HG03521 (cell line): ENCODE measurements at regions not wholly inside any gene's neighbourhood (a gene's known extent, or its start where the extent isn't known, plus 50 kb on each side); places are given as distances from the start of the nearest gene placed in this dataset.
A peak's percentile ranks its signal among the peaks of the same experiment; 100 is the strongest.

Experiments
- ATAC-seq: cut with Tn5 transposase; IDR thresholded peaks from one replicate; pipeline ENCODE4 v1.9.1; 2021; ENCODE audit warnings: mild to moderate bottlenecking, moderate library complexity; ENCODE audit not compliant: unreplicated experiment

DNA sequence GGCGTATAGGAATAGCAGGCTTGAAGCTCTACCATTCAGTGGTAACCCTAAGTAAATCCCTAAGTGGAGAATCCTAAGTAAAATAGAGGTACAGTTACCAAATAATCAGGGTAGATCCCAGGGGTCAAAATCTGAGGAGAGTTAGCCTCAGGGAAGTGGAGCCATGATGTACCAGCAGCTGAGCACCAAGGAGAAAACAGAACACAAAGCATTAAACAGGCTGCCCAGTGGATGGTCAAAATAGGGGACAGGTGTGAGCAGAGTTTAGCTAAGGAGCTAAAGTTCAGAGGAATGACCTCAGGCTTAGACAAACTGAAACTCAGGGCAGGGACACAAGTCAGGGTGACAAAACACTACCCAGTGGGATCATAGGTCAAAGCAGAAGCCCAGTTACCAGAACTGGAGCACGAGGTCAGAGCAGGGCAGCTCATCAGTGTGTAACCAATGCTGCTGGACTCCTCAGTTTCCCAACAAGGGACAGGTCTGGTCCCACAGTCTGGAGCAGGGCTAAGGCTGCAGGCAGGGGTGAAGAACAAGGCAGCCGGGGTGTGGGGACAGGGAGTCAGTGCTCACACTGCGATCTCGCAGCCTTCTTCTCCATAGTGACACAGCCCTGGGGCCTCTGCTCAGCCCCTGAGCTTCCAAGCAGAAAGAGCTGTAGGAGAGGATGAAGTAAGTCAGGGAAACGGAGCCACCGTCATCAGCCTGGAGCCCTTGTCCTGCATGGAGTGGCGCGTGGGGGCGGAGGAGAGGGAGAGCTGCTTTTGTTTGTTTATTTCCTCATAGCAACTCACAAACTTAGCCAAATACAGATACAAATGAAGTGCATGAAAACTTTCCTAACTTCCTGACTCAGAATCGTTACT, 264.0 kb downstream of the MREG start:
- no peak for ATAC-seq

DNA sequence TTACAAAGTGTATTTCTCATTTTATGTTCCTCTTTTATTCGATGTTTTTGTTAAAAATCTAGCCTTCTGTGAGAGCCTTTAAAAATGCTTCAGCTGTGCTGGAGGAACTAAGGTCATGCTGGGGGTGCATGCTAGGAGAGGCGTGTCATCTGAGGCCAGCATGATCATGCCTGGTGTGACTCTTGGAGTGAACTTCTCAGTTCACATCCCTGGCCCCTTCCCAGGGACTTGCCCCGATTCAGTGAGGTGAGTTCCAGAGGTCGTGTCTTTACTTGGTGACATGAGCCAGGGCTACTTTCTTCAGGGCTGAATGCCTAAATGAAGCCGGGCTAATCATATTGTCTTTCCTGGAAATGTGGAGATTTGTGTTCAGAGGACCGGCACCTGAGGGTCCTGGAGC, 264.9 kb downstream of the MREG start:
- ATAC-seq = no peak

DNA sequence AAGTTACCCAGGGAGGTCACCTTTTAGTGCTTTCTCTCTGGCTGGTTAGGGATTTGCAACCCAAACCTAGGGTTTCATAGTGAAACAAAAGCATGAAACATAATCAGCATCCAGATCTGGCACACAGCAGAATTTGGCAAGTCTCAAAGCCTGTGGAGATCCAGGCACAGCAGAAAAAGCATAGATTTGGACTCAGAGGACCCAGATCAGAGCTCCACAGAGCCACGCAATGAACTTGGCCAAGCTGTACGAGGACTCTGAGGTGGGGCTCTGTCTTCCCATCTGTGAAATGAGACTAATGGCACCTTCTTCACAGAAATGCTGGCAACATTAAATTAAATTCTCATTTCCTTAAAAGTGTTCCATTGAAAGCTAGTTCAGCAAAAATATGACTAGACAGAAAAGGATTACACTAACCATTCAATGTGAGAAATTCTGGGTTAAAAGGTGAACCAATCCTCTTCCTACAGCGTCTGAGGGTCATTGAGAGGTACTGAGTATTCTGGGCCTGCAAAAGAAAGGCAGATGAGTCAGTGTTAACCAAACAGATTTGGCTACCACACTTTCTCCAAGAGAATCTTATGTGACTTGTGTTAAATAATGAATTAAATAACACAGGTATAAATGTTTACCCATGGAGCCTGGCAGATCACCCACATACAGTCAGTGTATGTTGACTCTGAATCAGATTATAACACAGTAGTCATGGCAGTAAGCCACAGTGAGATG, 266.3 kb downstream of the MREG start:
- no peak for ATAC-seq

DNA sequence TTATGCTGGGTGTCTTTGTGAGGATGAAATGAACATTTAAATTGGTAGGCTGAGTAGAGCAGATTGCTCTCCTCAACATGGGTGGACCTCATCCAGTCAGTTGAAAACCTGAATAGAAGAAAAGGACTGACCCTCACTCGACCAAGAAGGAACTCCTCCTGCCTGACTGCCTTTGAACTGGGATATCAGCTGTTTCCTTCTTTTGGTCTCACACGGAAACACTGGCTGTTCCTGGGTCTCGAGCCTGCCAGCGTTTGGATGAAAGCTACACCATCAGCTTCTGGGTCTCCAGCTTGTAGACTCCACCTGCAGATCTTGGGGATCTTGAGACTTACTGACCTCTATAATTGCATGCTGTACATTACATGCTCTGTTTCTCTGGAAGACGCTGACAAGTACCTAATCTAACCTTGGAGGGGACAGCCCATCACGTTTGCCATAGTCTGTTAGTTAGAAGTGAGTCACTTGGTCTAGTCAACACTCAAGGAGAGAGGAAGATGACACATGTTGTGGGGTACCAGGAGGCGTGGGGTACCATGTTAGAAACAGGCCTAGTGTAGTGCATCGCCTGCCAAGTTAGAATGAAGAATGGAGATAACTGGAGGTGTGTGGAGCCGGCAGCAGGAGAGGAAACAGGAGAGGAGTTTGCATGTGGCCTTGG, 267.0 kb downstream of the MREG start:
- no peak for ATAC-seq

DNA sequence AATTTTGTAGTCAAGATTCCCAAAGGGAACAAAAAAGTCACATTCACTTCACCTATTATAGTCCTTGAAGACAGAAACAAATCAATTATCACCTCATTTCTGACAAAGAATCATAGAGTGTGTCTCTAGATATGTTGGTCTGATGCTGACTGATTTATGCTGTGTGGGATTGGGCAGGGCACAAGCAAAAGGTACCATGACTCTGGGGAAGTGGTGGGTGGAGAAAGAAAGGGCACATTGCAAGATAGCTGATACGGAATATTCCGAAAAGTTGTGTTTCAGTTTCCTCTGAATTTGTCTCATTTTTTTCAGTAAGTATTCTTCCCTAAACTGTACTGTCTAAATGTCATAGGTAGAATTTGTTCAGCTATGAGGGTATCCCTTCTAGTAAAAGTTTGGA, 268.0 kb downstream of the MREG start:
- ATAC-seq = no peak

DNA sequence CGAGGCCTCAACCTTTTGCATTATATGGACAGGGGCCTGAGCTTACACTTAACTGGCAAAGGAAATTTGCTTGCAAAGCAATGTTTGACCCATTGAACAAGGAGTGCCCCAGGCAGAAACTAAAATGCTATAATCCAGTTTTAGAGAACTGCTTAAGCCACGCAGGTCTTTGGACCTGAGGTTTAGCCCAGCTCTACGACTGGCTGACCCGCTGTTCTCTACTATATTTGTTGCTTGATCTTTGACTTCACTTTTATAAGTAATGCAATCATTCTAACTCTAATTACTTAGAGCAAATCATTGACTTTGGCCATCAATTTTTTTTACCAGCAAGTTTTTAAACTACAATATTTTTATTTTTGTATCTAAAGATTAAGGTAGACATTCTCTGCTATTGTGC, 268.8 kb downstream of the MREG start:
- no peak for ATAC-seq

DNA sequence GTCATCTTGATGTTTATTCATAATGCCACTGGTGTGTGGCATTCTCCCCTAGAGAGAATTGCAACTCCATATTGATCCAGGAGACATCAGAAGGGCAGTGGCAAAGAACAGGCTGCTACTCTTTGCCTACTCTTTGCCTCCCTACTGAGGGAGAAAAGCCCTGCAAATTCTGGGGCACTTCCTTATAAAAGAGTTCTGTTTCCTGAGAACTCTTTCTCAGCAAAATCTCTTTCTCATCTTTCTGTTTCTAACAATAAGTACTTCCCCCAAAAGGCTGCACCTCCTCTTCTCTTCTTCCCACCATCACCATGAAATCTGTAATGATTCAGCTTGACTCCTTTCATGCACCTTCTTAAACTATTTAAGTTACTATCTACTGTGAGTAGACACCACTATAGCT, 270.3 kb downstream of the MREG start:
- no peak for ATAC-seq

DNA sequence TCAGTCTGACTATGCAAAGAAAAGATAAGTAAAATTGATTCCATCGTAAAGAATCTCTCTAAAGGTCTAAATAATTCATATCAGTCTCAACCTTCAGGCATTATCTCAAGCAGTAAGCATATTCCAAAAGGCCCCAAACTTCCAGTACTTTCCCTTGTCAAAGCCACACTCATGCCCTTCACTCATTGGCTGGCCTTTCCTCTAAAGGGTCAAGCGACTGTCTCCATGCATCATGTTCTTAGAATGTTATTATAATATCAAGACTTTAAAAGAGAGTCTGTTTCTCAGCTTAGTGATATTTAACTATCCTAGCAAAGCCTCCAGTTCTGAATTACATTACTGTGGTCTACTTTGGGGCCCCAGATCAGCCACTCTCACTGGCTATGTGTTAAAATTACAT, 271.3 kb downstream of the MREG start:
- no peak for ATAC-seq

DNA sequence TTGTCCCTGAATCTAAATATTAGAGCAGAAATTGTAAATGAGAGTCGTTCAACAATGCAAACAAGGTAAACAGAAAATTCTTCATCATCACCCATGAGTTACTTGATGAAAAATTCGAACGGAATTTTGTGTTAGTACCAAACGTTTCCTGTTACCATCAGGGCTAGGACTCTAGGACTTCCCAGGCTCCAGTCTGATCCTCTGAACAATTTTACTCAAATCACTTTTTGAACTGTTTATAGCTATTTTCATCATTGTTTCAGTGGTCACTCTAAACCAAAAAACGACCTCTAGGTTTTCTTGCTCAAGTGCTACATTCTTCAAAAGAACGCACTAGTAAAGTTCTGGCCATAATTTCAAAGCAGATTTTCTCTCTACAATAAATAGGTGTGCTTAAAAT, 273.3 kb downstream of the MREG start:
- no peak for ATAC-seq

DNA sequence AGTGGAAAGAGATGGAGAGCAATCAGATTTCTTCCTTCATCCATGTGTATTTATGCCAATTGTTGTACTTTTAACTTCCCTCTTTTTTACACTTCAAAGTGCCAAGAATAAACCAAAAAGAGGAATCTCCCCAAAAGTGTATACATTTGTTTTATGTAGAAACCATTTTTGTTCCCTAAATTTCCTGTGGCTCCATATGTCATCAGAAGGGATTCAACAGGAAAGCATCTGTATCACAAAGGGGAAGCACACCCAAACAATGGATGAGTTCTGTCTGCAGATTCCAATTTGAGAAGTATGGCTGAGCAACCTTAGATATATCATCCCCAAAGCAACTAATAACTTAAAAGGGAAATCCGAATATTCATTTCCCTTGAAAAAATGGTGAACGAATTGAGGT, 275.0 kb downstream of the MREG start:
- no peak for ATAC-seq

DNA sequence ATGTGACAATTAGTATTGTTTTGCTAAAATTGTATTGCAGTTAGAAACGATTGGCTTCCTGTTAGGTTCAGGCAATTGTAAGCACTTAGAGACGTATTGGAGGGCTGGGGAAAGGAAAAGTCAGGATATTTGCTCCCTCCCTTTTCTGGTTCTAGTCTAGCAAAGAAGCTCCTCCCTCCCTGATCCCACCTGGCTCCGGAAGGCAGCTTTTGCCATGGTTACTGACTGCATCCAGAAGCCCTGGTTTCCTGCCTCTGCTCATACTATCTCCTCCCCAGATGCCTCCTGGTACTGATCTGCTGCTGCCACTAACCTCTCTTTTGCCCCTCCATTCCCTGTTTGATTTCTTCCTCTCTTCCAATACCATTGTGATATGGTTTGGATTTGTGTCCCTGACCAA, 275.9 kb downstream of the MREG start:
- ATAC-seq = no peak

DNA sequence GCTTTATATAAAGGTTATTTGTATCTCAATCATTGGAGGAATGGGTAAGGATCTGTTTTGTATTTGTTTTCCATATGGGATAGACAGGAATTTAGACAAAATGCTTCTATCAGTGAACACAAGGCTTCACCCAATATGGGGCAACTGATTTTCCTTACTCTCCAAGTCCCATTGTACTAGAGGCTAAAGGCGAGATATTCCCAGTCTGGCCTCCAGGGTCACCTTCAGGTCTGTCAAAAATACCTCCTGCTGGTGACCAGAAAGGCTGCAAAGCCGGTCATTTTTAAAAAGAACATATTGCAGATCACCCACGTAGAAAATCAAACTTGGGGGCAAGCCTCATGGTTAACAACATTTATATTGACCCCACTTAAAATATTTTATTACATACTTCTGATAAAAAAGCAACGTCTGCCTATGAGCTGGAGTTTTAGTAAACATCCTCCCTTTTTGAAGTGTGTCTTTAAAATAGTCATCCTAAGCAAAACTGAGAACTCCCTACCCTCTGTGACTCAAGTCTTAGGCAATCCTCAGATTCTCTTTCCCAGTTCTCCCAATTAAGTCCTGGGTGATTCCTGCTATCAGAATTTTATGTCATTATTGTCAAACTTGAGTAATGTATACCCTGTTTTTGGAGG, 276.6 kb downstream of the MREG start:
- ATAC-seq = no peak

DNA sequence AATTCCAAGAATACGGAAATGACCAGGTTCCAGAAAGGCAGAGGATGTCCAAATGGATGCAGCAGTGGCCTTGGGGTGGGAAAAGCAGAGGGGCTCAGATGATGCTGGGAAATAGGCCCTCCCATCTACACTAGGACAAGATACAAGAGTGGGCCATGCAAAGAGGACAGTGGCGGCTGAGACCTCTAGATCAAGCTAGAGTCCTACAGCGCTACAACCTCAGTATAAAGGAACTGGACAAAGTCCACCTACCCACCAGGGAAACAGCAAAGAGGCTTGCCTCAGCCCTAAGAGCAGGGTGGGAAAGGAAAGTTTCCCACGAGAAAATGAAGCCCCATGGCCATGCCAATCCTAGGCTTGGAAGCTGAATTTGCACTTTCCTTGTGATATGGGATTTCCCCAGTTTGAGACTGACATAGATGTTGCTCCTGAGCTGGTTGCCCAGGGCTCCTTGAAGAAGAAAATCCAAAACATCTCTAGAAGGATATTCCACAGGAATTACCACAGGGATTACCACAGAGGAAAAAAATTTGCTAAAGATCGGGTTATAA, 282.2 kb downstream of the MREG start:
- ATAC-seq = no peak

DNA sequence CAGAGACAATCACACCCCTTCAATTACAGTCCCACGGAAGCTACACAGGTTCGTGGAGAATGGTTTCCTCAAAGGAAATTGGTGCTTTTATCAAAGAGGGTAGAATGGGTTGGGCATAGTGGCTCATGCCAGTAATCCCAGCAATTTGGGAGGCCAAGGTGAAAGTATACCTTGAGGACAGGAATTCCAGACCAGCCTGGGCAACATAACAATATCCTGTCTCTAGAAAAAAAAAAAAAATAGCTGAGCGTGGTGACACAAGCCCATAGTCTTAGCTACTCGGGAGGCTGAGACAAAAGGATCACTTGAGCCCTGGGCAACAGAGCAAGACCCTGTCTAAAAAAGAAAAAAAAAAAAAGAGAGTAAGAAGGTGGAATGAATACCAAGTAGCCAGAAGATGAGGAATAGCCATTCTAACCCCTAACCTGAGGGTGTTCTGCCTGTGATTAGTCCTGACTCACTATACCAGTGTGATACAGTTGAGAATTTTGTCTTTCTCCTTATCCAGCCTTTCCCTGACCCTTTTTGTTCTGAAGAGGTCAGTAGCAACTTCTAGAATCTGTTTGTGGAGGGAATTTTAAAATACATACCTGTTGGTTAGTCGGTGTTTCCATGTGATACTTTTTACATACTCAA, 283.2 kb downstream of the MREG start:
- ATAC-seq = no peak

DNA sequence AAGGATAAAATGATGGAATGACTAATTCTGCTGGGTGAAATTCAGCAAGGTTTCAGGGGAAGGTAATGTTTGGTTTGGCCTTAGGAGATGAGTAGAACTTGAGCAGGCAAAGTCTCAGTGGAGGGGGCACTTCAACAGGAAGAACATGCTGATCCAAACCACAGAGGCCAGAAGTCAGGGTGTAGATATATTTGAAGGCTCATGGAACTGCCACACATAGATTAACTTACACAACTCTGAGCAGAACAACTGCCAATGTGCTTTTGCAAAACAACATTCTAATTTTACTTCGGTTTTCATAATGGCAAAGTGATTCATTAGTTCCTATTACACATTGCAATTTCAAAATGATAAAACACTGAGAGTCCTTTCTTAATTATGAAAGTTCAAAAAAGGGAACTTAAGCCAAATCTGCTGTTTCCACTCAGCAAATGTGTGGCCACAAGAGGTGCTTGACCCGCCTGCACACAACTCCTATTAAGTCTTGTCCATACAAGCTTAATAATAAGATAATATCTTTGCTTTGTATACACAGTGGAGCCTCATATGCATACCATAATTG, 284.8 kb downstream of the MREG start:
- peak; percentile 64 for ATAC-seq

DNA sequence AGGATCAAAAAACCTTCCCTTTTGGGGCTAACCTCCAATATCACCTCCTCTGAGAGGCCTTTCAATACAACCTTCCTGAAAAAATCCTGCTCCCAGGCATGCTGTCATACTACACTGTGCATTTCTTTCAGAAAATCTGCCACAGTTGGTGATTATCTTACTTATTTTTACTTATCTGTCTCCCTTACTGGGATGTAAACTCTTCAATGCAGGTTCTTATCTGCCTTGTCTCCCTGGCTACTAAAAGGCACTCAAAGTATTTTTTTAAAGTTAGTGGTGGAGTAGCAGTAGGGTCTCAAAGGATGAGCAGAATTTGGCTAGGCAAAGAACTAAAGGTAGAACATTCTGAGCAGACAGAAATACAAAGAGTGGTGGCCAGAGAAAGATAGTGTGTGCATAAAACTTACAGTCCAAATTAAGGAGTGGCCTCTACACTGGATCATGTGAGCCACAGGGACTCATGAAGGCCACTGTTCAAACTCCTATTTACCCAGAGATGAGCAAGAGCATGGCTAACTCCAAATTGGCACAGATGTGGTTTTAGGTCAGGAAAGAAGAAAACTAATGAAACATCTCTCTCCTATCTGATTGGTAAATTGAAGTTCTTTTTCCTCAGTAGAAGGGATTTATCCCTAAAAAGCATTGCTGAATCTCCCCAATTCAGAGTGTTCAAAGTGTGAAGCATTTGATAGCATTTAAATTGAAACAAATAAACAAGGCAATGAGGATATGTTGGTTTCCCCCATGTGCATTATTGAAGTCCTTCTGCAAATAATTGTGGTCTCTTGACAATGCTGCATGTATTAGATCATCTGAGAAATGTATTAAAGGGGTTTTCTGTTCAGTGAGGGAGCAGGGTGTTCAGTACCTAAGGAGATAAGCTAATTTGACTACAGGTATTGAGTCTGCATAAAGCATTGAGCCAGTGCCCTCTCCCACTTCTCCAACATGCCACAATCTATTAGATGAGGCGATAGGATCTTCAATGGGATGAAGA, 285.5 kb downstream of the MREG start:
- no peak for ATAC-seq

DNA sequence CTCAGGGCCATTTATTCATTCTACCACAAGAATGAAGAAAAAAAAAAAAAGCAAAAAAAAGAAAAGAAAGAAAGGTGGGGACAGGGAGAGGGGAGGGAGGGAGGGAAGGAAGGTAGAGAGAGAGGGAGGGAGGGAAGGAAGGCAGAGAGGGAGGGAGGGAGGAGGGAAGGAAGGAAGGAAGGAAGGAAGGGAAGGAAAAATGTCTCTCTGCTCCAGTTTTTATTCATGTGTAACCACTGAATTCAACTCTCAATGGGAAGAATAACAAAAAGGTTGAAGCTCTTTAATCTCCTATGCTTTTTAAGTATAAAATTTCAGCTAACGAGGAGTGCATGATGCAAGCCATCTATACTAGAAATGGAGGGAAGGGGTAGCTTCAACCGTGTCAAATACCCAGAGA, 287.3 kb downstream of the MREG start:
- ATAC-seq = no peak

DNA sequence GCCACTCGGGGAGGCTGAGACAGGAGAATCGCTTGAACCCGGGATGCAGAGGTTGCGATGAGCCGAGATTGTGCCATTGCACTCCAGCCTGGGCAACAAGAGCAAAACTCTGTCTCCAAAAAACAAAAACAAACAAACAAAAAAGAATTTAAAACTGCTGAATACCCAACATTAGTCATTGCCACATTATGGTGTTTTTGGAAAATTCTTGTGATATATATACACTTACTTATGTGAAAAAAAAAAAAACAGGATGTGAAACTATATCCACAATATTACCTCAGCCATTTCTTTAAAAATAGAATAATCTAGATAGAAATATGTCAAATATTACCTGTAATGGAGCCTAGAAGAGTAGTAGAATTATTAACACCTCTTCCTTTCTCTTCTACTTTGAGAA, 288.3 kb upstream of the FN1 start:
- no peak for ATAC-seq

DNA sequence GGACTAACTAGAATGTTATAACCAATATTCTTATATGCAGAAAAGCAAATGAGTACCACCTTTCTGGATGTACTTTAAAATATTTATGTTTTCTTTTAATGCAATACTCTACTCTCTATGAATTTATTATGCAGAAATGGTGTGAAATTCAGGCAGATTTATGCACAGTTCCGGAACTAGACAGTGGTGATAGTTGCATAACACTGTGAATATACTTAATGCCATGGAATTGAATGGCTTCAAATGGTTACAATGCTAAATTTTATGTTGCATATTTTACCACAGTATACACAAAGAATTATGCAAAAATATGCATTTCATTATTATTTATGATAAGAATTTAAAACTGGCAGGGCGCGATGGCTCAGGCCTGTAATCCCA, 287.8 kb upstream of the FN1 start:
- no peak for ATAC-seq
